PC-9 (cell line): ENCODE measurements at regions not wholly inside any gene's neighbourhood (a gene's known extent, or its start where the extent isn't known, plus 50 kb on each side); places are given as distances from the start of the nearest gene placed in this dataset.

Source experiments
- BruUV-seq: library from RNA; stranded (reverse); fragments of 400-500 nt; replicated peaks from 2 replicates; lab custom pipeline; 2021; lab: Mats Ljungman, UMichigan
- CTCF ChIA-PET: fragments of 300-600 bp; sonication (Branson Sonifier 250); formaldehyde crosslinking; loops from one replicate; lab custom pipeline; 2022; ENCODE audit warnings: antibody characterized with exemption; lab: Charles Lee
- POLR2A ChIA-PET: fragments of 300-600 bp; sonication (Branson Sonifier 250); formaldehyde crosslinking; loops from one replicate; lab custom pipeline; 2022; ENCODE audit warnings: antibody characterized with exemption; ENCODE audit not compliant: unreplicated experiment; lab: Charles Lee
- DNase-seq, 2 experiments: peaks; one replicate each; pipeline versions ENCODE4 v3.0.0 to v3.0.0-alpha.2; 2015 to 2022; ENCODE audit warnings: mixed read lengths in 1 of 2
- H2AFZ ChIP-seq: fragments of 200-600 bp; sonication (generic); 2 replicates; pipeline ENCODE4 v1.8.1; 2017; ENCODE audit warnings: antibody characterized with exemption
- H3F3A ChIP-seq: fragments of 200-600 bp; sonication (generic); 2 replicates; pipeline ENCODE4 v1.8.1; 2017; ENCODE audit warnings: antibody characterized with exemption, mild to moderate bottlenecking, low read depth; ENCODE audit not compliant: insufficient read depth
- H3K27ac ChIP-seq: fragments of 200-600 bp; sonication (generic); 2 replicates; pipeline ENCODE4 v1.6.1; 2016; ENCODE audit warnings: mixed run types
- H3K27me3 ChIP-seq: fragments of 200-600 bp; sonication (generic); 2 replicates; pipeline ENCODE4 v1.6.1; 2016; ENCODE audit warnings: low read depth, mixed run types; ENCODE audit not compliant: insufficient read depth
- H3K36me3 ChIP-seq: fragments of 200-600 bp; sonication (generic); 2 replicates; pipeline ENCODE4 v1.6.1; 2016; ENCODE audit warnings: low read depth, mixed run types
- H3K4me1 ChIP-seq: fragments of 200-600 bp; sonication (generic); replicated peaks from 2 replicates; pipeline ENCODE4 v1.6.1; 2016; ENCODE audit warnings: mixed run types; ENCODE audit not compliant: insufficient read depth
- H3K4me2 ChIP-seq: fragments of 200-600 bp; sonication (generic); 2 replicates; pipeline ENCODE4 v1.6.1; 2017; ENCODE audit warnings: mixed run types
- H3K4me3 ChIP-seq: fragments of 200-600 bp; sonication (generic); 2 replicates; pipeline ENCODE4 v1.6.1; 2016; ENCODE audit warnings: mixed run types
- H3K79me2 ChIP-seq: fragments of 200-600 bp; sonication (generic); 2 replicates; pipeline ENCODE4 v1.6.1; 2017; ENCODE audit warnings: low read depth, mixed run types
- H3K9me2 ChIP-seq: fragments of 200-600 bp; sonication (generic); 2 replicates; pipeline ENCODE4 v1.8.1; 2017; ENCODE audit warnings: mild to moderate bottlenecking; ENCODE audit not compliant: insufficient read depth
- H3K9me3 ChIP-seq: fragments of 200-600 bp; sonication (generic); 2 replicates; pipeline ENCODE4 v1.8.1; 2016; ENCODE audit warnings: low read depth; ENCODE audit not compliant: insufficient read depth
- H4K20me1 ChIP-seq: fragments of 200-600 bp; sonication (generic); 2 replicates; pipeline ENCODE4 v1.8.1; 2017; ENCODE audit not compliant: insufficient read depth
- CTCF ChIP-seq: fragments of 200-600 bp; sonication (generic); conservative IDR thresholded peaks from 2 replicates; pipeline ENCODE4 v1.6.1; 2017; ENCODE audit warnings: mixed run types, antibody characterized with exemption, mild to moderate bottlenecking, moderate library complexity
- EZH2 ChIP-seq: fragments of 200-600 bp; sonication (generic); IDR thresholded peaks from 2 replicates; pipeline ENCODE4 v1.8.0; 2017; ENCODE audit warnings: antibody characterized with exemption, low read depth
- intact Hi-C: fragments of 100-400 bp; cut with micrococcal nuclease; formaldehyde crosslinking; loops from one replicate; pipeline ENCODE4 v1.10.0; 2022; ENCODE audit not compliant: unreplicated experiment

- Histone ChIP-seq H3F3A (no peaks in the 10 kb centered on the region), H2AFZ (no peak overlapping the region), H4K20me1 (no peaks in the 10 kb centered on the region), H3K9me2 (no peaks in the 10 kb centered on the region), H3K4me3 (no peak overlapping the region), H3K27me3 (no peaks in the 10 kb centered on the region), H3K4me1 (no peaks in the 10 kb centered on the region), H3K79me2 (no peaks in the 10 kb centered on the region), H3K36me3 (no peaks in the 10 kb centered on the region), H3K27ac (no peak overlapping the region), H3K9me3 (no peaks in the 10 kb centered on the region), H3K4me2 (no peak overlapping the region)
- intact Hi-C loops: no loop called here
- no TSS peak for BruUV-seq
- CTCF ChIA-PET: no interaction called here
- POLR2A ChIA-PET: no interaction called here
- TF ChIP-seq EZH2: no peak
- TF ChIP-seq CTCF: no peak
- no peak for DNase-seq
These were observed 60.1 kb upstream of the PFN2 start for GRCh38 chr3:150030841-150031240.

DNA sequence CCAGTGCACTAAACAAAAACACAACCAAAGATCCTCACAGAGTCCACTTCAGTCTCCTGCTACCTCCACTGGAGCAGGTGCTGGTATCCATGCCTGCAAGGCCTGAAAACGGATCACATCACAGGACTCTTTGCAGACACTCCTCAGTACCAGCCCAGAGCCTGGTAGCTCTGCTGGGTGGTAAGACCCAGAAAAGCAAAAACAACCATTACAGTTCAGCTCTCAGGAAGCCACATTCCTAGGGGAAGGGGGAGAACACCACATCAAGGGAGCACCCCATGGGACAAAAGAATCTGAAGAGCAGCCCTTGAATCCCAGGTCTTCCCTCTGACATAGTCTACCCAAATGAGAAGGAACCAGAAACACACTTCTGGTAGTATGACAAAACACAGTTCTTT lies 52.5 kb upstream of the PFN2 start:
- H3K9me2 ChIP-seq: no peaks in the 10 kb centered on the region
- no peak overlapping the region for H2AFZ ChIP-seq
- no peaks in the 10 kb centered on the region for H3K27me3 ChIP-seq
- no peak for DNase-seq
- peaks cover 15% of the 10 kb centered on the region; the same call in 1 of the 2 replicates for H3K9me3 ChIP-seq
- CTCF ChIA-PET: no interaction called here
- intact Hi-C loops: no loop called here
- no peak for TF ChIP-seq EZH2
- no peak for TF ChIP-seq CTCF
- no peak overlapping the region for H3K4me2 ChIP-seq
- H3K4me3 ChIP-seq: no peak overlapping the region
- no peaks in the 10 kb centered on the region for H3F3A ChIP-seq
- H3K79me2 ChIP-seq: no peaks in the 10 kb centered on the region
- no peaks in the 10 kb centered on the region for H3K4me1 ChIP-seq
- no peaks in the 10 kb centered on the region for H4K20me1 ChIP-seq
- no peaks in the 10 kb centered on the region for H3K36me3 ChIP-seq
- no TSS peak for BruUV-seq
- H3K27ac ChIP-seq: no peak overlapping the region
- POLR2A ChIA-PET: no interaction called here

GRCh38 chr3:150022381-150023238 lies 51.9 kb upstream of the PFN2 start:
- Histone ChIP-seq H3K4me1 (no peaks in the 10 kb centered on the region), H3K9me3 (peaks cover 15% of the 10 kb centered on the region; the same call in 1 of the 2 replicates), H3K79me2 (no peaks in the 10 kb centered on the region), H3K36me3 (no peaks in the 10 kb centered on the region), H3K4me3 (no peak overlapping the region), H2AFZ (no peak overlapping the region), H3K27ac (no peak overlapping the region), H4K20me1 (no peaks in the 10 kb centered on the region), H3K4me2 (no peak overlapping the region), H3F3A (no peaks in the 10 kb centered on the region), H3K27me3 (no peaks in the 10 kb centered on the region), H3K9me2 (no peaks in the 10 kb centered on the region)
- no TSS peak for BruUV-seq
- no peak for DNase-seq
- ChIA-PET POLR2A (no interaction called here), CTCF (interaction anchor here (0.6 kb wide), 2 partner anchors 251 to 255 kb away, joined by 3 read pairs; no protein-coding TSS in a partner anchor)
- no peak for TF ChIP-seq CTCF
- TF ChIP-seq EZH2: no peak
- intact Hi-C loops: no loop called here
